HG02798 (cell line): ENCODE measurements at regions not wholly inside any gene's neighbourhood (a gene's known extent, or its start where the extent isn't known, plus 50 kb on each side); places are given as distances from the start of the nearest gene placed in this dataset.
"Not testable (repeated sequence)": the region's sequence is repeated elsewhere in the genome, so short reads cannot be mapped to it uniquely, and the experiment has no call there.

Experiments
- ATAC-seq: cut with Tn5 transposase; IDR thresholded peaks from one replicate; pipeline ENCODE4 v1.9.1; 2021; ENCODE audit warnings: mild to moderate bottlenecking; ENCODE audit not compliant: unreplicated experiment, poor library complexity

GRCh38 chr19:28437390-28438346 is 775.3 kb downstream of the UQCRFS1 start:
- ATAC-seq = no peak

GRCh38 chr19:28436320-28436719 is 776.6 kb downstream of the UQCRFS1 start:
- ATAC-seq = no peak

- ATAC-seq = no peak
Measured at GRCh38 chr19:28435551-28436271, 777.2 kb downstream of the UQCRFS1 start.

GRCh38 chr19:28434794-28435193 is 778.2 kb downstream of the UQCRFS1 start:
- ATAC-seq = not testable (repeated sequence)

- not testable (repeated sequence) for ATAC-seq
Measured at GRCh38 chr19:28434365-28434764, 778.6 kb downstream of the UQCRFS1 start.

GRCh38 chr19:28433166-28433565 is 779.8 kb downstream of the UQCRFS1 start:
- ATAC-seq = not testable (repeated sequence)

- no peak for ATAC-seq
Measured at GRCh38 chr19:28430214-28430613, 782.7 kb downstream of the UQCRFS1 start.

GRCh38 chr19:28429356-28429755 is 783.6 kb downstream of the UQCRFS1 start:
- ATAC-seq = no peak

- no peak for ATAC-seq
Measured at GRCh38 chr19:28428663-28429348, 784.1 kb downstream of the UQCRFS1 start.

GRCh38 chr19:28427376-28428083 is 785.4 kb downstream of the UQCRFS1 start:
- ATAC-seq = no peak

- no peak for ATAC-seq
Measured at GRCh38 chr19:28426730-28427225, 786.2 kb downstream of the UQCRFS1 start.

GRCh38 chr19:28426110-28426729 is 786.7 kb downstream of the UQCRFS1 start:
- no peak for ATAC-seq

- ATAC-seq = no peak
Measured at GRCh38 chr19:28425046-28425931, 787.7 kb downstream of the UQCRFS1 start.

GRCh38 chr19:28424662-28425045 is 788.3 kb downstream of the UQCRFS1 start:
- no peak for ATAC-seq

- ATAC-seq = no peak
Measured at GRCh38 chr19:28424077-28424476, 788.9 kb downstream of the UQCRFS1 start.

- no peak for ATAC-seq
Measured at GRCh38 chr19:28422791-28423650, 789.9 kb downstream of the UQCRFS1 start.

- ATAC-seq = no peak
Measured at GRCh38 chr19:28422046-28422445, 790.9 kb downstream of the UQCRFS1 start.
